Muscle of arm (tissue), 1 donor: ENCODE measurements at regions not wholly inside any gene's neighbourhood (a gene's known extent, or its start where the extent isn't known, plus 50 kb on each side); places are given as distances from the start of the nearest gene placed in this dataset.

Experiments
- DNase-seq: peaks from one replicate; pipeline ENCODE4 v3.0.0-alpha.2; 2013

DNA sequence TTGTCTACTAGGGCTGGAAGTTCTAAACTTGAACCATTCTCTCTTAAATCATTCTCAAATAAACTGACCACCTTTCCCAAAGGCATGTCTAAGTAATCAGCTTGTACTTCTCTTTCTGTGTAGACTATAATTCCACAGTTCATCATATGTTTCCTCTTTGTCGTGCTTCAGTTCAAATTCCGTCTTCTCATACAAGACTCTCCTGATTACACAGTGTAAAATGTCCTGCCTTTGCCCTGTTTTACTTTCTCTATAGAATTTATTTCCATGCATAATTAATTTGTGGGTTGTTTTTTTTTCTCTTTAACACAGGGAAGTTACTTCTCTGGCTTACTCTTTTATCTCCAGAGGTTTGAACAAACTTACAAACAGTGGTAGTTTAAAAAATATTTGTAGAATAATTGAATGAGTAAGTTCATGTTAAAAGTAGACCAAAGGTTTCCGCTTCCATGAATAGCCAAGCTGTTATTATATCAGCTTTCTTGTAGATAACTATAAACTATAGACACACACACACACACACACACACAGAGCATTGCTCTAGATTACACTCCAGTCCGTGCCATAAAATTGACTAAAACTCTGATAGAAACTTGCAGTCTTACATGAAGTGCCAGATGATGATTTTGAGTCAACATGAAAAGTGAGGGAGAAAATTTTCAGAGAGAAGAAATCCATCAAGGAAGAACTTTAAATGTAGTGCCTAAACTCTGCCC, 119.0 kb downstream of the SUCNR1 start:
- DNase-seq: no peak

DNA sequence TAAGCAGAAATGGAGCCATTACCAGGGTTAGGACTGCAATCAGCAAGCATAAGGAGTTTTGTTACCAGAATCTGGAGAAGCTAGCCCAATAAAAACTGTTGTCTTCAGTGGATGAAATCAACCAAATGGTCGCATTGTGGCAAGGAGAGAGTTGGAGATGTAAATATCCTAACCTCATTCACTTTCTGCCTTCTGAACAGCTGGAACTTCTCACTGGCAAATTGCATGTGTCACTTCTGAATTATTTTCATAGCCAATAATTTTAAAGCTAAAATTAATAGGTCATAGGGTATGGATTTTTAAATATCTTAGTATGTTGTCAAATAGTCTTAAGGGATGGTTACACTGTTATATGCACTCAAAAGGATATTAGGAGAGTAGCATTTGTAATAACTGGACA, 121.6 kb downstream of the SUCNR1 start:
- no peak for DNase-seq

DNA sequence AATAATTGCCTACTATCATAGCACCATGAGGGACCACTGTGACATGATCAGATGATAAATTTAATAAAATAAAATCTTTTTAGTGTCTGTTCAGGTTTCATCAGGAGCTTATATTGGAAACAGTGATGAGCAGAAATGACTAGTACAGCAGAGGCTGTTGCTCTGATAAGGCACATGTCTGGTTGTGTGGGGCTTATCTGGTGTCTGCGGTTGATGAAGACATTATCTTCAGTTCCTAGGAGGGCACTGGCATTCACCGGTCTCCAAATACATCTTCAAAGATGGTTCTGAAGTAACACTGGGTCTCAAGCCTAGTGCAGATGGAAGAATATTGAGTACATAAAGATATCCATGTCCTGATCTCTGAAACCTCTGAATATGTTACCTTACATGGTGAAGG, 125.3 kb downstream of the SUCNR1 start:
- DNase-seq: no peak

DNA sequence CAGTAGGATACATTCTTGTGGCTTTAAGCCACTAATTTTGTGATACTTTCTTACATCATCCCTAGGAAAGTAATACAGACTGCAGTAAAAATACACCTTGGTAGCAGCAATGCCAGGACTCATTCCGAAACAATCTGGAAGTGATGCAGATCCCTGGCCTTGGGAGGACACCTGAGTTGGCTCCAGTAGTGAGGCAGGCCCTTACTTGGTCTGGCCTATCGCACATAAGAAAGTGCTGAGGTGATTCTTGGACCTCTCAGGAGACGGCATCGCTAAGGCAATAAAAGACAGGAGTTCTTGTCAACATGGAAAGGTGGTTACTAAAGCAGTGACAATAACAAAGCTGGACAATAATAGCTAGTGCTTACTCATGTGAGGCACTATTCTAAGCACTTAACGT, 126.5 kb downstream of the SUCNR1 start:
- DNase-seq: no peak

DNA sequence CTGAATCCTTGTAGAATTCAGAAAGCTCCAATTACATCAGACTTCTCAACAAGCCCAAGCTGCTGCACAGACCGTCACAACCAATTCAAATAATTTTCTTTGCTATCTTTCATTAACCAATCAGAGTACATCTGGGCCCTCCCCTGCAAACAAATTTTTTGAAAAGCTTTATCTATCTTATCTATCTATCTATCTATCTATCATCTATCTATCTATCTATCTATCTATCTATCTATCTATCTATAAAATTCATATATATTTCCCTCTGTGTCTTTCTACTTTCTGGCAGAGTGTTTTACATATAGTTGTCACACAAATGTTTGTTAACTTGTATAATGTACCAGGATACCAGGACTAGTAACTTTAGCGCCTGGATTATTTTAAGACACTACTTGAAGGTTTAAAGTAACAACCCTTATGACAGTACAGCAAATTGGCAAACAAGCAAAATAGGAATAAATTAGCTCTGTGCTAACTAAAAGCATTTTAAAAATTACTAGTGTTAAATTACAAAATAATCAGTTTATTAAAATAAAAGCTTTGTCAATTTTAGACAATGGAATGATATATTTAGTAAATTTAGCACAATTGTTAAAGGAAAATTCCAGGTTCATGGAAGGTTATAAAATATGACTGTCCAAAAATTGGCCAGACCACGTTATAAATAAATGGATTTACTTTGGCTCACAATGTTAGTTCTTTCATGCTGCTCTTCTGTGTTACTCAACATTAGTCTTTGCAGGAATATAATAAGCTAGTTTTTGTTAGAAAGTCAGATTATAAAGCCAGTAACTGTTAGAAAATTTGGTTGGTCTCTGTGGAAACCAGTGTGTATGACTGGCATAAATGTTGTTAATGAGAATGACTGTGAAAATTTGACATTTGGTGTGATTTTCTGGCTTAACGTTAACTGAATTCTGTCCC, 138.6 kb downstream of the SUCNR1 start:
- DNase-seq: no peak

DNA sequence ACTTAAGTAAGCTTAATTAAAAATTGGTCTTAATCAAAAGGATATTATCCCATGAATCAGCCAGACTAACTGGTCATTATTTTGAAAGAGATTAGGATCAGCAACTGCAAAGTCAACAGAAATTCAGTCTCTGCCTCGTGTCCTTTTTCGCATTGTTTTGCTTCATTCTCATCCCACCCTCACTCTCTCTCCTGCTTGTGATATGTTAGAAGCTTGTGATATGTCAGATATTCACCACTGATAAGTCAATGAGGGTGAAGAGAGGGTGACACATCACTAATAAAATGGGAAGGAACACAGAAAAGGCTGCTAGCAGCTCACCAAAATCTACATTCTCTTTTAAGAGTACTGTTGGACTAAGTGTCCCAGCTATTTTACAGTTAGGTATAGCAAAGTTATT, 146.1 kb downstream of the SUCNR1 start:
- no peak for DNase-seq

DNA sequence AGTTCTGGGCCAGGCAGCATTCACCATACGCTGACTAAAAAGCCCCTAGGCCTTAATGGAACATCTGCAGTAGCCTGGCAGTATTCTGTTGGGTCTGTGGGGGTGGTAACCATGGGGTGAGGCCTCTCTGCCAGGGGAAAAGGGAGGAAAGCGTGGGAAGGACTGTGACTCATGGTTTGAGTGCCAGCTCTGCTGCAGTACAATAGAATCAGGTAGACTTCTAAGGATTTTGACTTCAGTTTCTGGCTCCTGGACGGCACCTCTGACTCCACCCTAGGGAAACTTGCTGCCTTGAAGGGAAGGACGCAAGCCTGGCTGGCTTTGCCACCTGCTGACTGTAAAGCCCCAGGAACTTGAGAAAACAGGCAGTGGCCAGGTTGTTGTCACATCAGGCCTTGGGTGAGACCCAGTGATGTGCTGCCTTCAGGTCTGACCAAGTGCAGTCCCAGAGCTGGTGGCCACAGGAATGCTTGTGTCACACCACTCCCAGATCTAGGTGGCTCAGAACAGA, 148.6 kb downstream of the SUCNR1 start:
- no peak for DNase-seq

DNA sequence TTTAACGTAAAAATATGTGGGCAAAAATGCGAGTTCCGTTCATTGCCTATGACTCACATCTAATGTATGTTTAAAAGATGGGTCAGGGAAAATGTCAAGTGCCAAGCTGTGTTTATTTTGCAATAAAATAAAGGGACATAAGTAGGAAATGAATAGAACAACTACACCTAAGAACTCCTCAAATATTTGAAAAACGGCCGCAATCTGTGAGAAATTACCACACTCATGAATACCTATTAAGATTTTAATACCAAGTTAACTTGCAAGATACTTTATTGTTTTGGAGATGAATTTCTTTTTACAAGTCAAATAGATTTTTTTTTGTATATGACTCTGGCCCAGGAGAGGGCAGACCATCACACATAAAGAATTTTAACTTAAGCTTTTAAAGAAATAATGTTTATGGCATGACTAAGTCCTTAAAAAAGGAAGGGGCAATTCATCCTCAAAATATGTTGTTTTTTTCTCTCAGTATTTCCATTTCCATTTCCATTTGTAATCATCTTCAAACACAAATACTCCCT, 152.7 kb downstream of the SUCNR1 start:
- DNase-seq: no peak

DNA sequence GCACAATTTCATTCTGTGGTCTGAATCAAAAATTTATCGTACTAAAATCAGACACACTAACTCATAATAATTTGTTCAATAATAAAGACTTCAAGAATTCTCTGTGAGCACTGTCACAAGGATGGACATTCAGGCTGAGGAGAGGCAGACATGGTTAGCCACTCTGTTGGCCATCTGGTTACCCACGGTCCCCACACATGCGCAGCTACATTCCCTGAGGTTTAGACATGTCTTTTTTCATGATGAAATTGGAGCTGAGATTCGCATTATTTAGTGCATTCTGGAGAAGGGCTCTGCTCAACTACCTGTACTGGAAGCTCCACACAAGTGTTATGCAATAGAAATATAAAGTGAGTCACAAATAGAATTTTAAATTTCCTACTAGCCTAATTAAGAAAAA, 156.9 kb downstream of the SUCNR1 start:
- no peak for DNase-seq

DNA sequence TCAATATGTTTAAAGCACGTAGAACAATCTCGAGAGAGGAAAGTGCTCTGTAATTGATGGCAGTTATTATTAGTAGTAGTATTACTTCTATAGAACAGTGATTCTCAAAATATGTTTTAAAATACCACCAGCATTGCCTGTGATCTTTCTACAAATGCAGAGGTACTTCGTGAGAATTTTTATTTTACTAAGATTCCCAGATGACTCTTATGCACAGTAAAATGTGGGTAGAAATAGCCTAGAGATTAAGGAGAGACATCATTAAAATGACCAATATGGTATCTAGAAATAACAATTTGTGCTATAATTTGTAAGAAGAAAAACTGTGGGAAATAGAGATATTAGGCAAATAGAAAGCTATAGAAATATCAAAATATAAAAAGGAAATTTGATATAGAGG, 157.9 kb downstream of the SUCNR1 start:
- DNase-seq: no peak

DNA sequence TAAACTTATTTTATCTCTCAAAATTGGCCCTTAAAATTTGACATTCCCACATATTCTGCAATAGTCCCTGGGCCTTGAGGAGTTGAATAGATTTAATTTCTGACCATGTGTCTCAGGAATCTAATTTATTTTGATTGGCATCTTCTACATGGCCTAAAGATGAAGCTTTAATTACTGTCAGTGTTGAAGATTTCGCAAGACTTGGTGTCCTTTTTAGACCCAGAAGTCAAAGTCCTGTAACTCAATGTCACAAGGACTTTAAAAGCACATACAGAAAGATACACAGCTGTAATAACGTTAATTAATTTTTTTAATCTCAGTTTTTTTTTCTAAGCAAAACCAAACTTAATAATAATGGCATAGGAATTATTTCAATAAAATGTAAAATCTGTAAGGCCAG, 163.9 kb downstream of the SUCNR1 start:
- no peak for DNase-seq

DNA sequence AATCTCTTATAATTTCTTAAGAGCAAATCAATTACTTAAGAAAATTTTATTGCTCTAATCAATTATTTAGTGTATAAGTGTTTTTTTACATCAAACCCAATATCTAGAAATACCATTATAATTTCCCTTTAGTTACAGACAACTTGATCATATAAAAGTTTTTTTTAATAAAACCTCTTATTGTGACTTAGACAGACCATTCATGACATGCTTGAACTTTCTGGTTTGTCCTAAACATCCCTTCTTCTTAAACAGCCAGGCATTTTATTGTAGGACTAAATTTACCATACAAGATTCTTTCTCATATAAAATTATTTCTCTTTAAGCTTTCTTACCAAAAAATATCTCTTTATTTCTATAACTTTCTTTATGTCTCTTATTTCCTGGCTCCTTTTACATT, 164.5 kb downstream of the SUCNR1 start:
- DNase-seq: no peak

DNA sequence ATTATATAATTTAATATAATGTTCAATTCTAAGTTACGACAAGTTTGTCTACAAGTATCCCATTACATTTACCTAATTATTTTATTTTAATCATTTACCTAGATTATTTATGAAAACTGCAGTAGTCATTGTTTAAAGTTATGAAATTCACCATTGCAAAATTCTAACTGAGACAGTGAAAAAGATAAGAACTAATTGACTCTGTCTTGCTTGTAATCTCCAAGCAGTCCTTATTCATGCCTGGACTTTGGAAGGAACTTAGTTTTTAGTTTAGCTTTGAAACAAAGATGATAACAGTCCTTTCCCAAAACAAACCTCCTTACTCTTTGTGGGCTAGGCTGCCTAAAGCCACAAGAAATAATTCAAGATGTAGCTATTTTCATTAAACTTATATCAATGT, 165.0 kb downstream of the SUCNR1 start:
- DNase-seq: no peak

DNA sequence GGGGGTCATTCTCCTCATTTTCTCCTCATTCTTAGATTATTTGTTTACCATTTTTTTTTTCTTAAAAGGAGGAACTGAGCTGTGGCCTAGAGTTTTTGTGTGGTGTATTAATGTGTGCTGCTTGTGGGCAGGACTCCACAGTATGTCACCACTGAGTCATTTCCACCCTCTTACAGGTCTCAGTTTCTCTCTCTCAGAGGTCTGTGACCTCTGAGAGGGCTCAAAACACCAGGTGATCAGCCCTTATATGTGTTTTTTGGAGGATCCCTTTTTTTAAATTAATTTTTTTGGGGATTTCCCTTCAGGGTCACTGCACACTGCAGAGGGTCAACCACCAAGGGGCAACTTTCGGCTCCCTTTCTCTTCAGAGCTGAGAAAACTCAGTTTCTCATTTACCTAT, 166.4 kb downstream of the SUCNR1 start:
- DNase-seq: no peak

DNA sequence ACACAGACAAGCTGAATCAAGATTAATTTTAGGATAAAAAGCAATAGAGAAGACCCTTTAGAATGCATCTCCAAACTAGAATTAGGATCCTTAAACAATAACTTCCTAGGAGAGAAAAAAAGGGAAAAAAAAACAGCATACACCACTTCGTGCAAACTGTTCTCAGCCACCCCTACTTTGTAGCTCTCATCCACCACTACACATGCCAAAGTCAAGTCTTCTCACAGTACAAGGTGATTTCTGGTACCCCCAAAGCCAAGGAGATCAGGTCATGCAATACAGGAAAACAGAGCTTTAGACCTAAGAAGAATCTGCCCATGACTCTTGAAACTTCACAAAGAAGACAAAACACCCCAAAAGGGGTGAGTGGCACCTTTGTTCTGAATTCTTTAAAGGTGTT, 166.9 kb downstream of the SUCNR1 start:
- no peak for DNase-seq

DNA sequence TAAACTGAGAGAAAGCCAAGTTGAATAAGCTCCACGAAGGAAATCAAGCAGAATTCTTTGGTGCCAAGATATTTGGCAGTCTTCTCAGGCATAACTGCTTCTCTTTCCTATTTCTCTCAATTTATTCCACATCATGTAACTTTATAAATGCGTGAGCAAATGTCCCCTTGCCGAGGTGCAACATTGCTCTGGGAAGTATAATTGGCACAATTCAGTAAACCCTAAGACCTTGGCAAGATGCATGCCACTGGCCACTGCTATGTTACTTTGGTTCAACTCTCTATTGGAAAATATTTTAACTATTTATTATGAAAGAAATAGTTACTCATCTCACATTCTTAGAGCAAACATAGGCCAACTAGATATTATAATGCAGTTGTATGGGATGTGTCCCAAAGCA, 170.2 kb downstream of the SUCNR1 start:
- DNase-seq: no peak

DNA sequence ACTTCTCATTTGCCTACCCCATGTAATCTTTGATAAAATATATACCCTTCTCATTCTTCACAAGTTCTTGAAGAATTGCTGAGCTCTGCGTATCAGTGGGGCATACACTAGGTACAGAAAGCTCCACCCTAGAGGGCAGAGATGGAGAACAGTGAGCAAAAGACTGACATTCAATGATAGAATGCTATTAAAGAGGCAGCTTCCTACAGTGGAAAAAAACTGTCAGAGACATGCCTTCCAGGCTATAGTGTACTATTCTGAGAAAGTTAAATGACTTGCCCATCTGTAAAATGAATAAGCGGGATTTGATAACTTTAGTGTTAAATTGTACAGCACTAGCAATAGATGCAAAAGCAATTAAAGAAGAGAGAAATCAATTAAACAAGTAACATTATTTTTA, 172.8 kb downstream of the SUCNR1 start:
- DNase-seq: no peak

DNA sequence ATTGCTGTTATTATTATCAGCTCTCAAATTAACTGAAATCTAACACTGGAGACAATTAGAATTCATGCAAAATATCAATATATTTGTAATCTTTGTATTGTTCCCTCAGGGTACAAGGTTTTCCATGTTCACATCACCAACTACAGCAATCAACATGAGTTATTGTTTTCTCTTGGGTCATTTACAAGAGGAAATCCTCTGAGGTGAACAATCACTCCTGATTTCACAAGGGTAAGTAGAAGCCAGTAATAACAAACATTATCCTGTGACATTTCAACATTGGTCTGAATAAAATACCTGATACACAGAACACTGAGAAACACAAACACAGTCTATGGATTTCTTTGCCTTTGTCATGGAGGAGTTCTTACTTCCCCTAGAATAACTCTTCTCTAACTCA, 174.0 kb downstream of the SUCNR1 start:
- DNase-seq: no peak

DNA sequence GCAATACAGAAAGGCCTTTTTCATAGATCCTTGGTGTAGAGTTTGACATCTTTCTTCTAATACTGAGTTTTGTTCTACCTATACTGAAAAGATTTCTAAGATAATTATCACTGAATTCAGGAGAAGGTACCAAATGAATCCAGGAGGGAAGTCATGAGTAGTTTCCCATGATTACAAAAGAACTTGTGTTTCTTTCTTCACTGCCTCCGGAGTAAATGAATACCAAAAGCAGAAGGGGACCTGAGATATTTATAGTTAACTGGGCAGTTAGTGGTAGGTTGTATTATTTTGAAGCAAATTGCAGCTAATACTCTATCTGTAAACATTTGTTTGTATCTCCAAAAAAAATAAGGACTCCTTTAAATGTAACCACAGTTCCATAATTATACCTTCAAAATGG, 175.4 kb downstream of the SUCNR1 start:
- no peak for DNase-seq

DNA sequence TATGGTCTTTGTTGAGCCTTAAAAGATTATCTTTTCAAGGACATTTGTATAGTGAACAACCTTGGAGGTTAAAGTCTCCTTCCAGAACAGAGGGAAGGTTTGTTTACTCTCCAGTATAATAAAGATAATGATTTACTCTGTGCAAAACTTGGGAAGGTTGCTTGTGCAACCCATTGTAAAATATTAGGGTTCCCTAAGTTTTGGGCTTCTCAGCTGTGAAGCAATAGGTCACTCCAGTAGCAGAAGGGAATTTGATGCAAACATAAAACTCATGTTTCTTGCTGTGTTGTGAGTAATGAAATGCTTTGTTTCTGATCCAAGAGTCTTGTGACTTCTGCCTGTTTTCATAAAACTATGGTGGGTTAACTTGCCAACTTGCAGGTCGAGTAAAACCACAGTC, 177.5 kb downstream of the SUCNR1 start:
- DNase-seq: no peak

DNA sequence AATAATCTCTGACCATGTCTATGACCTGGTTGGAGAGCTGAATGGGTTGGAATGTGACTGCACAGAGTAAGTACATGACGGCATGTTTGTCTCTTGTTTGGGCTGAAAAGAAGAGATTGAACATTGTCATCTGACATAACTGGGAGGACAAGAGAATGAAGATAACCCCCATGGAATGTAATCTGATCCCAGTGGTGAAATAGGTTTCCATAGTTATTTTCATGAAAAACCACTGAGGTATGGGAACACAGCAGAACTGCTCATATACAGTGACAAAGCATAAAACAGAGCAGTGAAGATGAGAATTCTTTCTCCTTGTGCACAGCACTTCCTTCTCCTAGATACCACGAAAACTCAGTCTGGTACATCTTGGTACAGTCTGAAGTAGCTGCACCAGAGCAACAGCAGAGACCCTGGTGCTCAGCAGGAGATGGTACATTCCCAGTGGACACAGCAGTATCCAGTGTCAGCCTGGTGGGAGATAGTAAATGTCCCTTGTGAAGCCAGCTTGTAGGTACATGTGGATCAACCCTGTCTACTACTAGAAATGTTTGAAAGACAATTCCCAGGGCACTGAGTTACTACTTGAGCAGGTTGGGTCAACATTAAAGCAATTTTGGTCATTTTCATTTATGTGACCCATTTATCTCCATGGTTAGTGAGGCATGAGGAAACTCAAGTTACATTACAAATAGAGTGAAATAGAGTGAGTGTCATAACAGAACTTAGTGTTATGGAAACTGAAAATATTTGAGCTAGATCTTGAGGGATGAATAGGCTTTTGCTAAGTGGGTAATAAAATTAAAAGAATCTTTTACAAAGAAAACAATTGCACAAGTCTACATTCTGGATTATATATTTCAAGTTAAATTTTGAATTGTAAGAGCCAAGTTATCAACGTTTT, 178.3 kb downstream of the SUCNR1 start:
- DNase-seq: no peak

DNA sequence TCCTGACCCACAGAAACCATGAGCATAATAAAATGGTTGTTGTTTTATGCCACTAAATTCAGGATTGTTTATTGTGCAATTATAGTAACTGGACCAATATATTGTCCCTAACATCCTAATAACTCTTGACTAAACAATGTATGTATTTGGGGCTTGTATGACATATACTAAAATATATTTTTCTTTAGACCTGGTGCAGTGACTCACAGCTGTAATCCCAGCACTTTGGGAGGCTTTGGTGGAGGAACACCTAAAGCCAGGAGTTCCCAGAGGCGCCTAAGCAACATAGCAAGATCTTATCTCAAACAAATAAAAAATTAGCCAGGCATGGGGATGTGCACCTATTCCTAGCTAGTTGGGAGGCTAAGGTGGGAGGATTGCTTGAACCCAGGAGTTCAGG, 180.4 kb downstream of the SUCNR1 start:
- DNase-seq: no peak
